GM11168 (cell line): ENCODE measurements at regions not wholly inside any gene's neighbourhood (a gene's known extent, or its start where the extent isn't known, plus 50 kb on each side); places are given as distances from the start of the nearest gene placed in this dataset.
"Not testable (repeated sequence)": the region's sequence is repeated elsewhere in the genome, so short reads cannot be mapped to it uniquely, and the experiment has no call there.

Experiments used
- in situ Hi-C: fragments of 300-500 bp; cut with MboI; formaldehyde crosslinking; loops from one replicate; pipeline ENCODE4 v1.12.0; 2022; ENCODE audit warnings: low sequenced_read_pairs; ENCODE audit not compliant: unreplicated experiment

GRCh38 chr5:159792180-159792579, 124.1 kb upstream of the ADRA1B start:
- in situ Hi-C loops, result no loop called here

DNA sequence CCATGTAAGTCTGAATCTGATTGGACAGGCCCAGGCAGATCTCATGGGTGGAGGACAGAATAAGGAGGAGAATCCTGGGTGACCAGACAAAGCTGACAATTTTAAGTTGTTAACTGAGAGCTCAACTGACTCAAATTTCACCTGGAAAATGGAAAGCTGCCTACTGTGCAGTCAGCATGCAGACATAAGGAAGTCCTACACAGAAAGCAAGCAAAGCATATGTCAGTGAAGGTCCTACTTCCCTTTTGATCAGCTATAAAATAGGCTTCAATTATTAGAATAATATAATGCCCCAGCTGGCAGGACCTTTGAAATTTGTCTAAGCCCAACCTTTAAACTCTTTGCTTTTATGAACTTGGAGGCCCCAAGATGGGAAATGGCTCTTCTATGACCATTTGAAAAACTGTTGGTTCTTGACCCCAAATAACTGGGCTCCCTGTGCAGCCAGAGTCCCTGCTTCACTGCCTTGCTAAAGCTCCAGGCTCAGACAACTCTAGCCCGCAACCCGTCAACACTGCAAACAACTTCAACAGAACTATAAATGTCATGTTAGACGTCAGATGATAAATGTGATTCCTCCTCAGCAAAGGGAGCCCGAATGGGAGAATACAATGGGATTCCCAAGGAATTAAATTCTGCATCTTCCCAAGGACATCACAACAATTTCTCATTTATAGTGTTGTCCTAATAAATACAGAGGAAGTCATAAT, 118.9 kb upstream of the ADRA1B start:
- in situ Hi-C loops, result no loop called here

- in situ Hi-C loops, result no loop called here
These were observed 116.6 kb upstream of the ADRA1B start for GRCh38 chr5:159799701-159800100.

DNA sequence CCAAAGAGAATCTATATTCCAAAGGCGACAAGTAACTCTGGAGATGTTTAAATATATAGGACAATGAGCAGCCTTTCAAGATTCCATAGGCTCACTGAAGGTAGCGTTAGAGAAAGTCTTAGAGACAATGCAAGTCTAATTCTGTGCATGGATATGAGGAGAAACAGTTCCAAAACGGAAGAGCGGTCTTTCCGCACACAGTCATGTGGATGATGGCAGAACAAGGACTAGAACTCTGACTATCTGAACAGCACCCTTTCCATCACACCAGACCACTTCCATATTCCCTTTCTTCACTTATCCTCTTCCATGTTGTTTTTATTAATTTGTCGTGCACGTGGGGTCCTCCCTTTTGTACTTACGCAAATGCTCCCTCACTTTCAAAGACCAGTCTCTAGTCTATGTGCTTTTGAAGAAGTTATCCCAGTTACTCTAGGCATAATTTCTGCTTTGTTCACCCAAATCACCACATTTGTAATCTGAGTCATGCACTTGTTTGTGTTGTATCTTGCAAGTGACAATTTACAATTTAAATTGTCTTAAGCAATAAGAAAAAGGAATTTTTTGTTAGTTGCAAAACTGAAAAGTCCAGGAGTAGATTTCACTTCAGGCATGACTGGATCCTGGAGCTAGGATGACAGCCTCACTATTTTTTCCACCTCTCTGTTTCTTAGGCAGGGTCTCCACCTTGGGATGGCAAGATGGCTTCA, 116.0 kb upstream of the ADRA1B start:
- in situ Hi-C loops, result no loop called here

DNA sequence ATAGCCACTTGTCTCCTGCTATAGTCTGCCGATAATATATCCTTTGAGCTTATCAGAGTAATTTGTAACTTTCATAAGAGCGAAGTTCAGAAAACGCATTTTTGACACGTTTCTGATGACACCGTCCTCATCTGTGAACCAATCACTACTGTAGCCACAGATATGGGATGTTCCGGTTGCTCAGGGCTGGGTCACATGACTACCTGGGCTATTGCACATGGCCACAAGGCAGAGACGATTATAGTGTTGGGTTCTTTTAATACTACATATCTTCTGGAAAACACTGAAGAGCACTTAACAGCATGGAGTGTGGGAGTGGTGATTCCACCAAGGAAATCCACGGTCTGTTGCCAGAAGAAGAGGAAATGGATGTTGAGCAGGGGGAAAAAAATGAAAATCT, 115.0 kb upstream of the ADRA1B start:
- in situ Hi-C loops, result no loop called here

DNA sequence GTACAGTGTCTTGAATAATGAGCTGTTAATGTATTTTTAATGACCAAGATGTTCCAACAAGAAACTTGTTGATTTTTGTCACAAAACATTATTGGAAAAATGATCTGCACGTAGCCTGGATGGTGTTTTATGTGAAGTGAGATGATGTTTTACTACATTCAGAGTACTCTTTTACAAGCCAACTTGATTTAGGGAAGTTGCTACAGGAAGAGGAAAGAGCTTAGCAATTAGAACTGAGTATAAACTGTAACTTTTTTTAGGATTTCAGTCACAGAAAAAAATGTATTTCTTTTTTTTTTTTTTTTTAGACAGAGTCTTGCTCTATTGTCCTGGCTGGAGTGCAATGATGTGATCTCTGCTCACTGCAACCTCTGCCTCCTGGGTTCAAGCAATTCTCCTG, 113.6 kb upstream of the ADRA1B start:
- in situ Hi-C loops, result no loop called here

GRCh38 chr5:159804121-159804520, 112.2 kb upstream of the ADRA1B start:
- in situ Hi-C loops, result no loop called here

DNA sequence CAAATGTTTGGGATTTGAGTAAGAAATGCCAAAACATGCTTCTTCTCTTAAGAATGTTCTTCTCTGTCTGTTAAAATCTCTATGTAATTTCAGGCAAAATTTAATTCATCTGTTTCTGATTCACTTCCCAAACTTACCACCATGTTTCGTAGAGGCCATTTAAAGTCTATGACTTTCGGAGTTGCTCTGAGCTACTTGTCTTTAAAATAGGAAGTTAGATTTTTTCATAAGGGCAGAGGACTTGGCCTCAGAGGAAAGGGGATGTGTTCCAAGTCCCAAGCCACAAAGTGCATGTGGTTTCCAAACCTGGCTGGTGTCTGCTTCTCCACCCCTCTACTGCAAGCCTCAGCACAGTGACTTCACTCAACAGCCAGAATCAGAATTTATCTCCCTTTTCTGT, 111.3 kb upstream of the ADRA1B start:
- in situ Hi-C loops, result no loop called here

GRCh38 chr5:159807135-159807534, 109.1 kb upstream of the ADRA1B start:
- in situ Hi-C loops, result not testable (repeated sequence)

DNA sequence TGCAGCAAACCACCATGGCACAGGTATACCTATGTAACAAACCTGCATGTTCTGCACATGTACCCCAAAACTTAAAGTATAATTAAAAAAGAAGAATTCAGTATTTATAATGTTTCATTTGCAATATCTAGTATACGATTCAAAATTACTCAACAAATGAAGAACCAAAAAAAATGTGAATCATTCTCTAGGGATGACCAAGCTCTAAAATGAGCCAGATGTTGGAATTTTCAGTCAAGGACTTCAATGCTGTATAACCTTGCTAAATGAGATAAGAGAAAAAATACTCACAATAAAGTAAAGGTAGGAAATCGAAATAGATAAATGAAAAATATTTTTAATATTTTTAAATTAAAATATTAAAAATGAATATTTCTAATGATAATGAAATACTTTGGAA, 108.7 kb upstream of the ADRA1B start:
- in situ Hi-C loops, result no loop called here

- in situ Hi-C loops, result no loop called here
These were observed 104.6 kb upstream of the ADRA1B start for GRCh38 chr5:159811712-159812111.

GRCh38 chr5:159812759-159813158, 103.5 kb upstream of the ADRA1B start:
- in situ Hi-C loops, result not testable (repeated sequence)

- in situ Hi-C loops, result no loop called here
These were observed 102.1 kb upstream of the ADRA1B start for GRCh38 chr5:159814222-159814621.

DNA sequence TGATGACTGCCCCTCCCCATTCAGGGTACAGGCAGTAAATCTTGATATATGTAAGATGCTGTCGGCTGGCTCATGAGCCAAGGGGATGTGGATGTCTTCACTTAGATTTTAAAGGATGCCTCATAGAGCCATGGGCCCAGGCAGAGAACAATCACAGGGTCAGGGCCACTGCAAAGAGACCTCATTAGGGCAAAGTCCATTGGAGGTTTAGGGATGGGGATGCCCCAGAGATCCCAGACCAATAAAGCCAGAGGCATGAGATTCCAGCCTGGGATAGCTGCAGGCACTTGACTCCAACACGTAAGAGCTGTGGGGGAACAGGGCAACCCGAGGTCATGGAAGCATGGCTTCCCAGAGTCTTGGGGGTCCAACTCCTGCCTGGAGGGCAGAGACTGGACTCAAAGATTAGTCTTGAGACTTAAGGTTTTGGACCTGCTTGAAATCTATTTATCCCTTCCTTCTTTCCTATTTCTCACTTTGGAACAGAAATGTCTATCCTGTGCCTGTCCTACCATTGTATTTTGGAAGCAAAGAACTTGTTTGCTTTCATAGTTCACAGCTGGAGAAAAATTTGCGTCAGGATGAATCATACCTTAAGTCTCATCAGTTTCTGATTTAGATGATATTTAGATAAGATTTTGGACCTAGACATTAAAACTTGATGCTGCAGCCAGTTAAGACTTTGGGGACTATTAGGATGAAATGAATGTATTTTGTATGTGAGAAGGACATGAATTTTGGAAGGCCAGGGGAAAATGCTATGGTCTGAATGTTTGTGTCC, 101.3 kb upstream of the ADRA1B start:
- in situ Hi-C loops, result no loop called here

DNA sequence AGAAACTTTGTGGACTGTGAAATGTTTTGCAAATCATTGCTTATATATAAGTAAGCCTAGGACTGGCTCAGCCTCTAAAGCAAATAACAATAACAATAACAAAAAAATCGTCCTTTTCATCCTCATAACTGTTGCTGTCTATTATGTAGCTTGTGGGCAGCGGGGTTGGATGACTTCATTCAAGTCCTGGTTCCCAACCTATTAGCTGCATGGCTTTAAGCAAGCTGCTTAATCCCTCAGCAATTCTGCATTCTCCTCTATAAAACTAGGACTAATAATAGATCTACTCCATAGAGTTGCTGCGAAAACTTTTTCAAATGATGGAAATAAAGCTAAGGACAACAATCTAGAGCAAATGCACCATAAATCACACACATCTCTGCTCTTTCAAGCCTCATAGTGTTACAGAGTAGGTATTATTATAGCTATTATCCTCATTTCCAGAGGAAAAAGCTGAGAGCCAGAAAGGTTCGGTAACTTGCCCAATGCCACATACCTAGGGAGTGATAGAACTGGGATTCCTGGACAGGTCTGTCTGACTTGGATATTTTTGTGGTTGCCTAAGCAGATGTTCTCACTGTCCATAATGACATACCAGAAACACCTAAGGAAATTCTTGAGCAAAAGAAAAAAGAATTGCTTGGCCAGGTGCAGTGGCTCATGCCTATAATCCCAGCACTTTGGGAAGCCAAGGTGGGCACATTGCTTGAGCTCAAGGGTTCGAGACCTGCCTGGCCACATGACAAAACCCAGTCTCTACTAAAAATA, 98.8 kb upstream of the ADRA1B start:
- in situ Hi-C loops, result no loop called here

- in situ Hi-C loops, result no loop called here
These were observed 96.5 kb upstream of the ADRA1B start for GRCh38 chr5:159819591-159820411.

DNA sequence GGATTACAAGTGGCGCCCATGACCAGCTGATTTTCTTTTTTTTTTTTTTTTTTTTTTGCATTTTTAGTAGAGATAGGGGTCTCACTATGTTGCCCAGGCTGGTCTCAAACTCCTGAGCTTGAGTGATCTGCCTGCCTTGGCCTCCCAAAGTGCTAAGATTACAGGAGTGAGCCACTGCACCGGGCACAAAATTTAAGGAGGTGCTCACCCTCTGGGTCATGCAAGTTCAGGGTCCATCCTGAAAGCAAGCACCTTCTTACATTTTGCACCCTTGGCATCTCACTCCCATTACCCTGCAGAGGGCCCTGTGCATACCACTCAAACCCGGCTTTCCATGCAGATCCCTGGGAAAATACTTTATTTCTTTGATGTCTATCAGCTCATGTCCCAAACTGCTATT, 95.6 kb upstream of the ADRA1B start:
- in situ Hi-C loops, result no loop called here

- in situ Hi-C loops, result no loop called here
These were observed 94.8 kb upstream of the ADRA1B start for GRCh38 chr5:159821461-159821940.
